IPS-NIHi11 (cell line): ENCODE measurements at regions not wholly inside any gene's neighbourhood (a gene's known extent, or its start where the extent isn't known, plus 50 kb on each side); places are given as distances from the start of the nearest gene placed in this dataset.
"Not testable (repeated sequence)": the region's sequence is repeated elsewhere in the genome, so short reads cannot be mapped to it uniquely, and the experiment has no call there.

Experiments
- DNase-seq: peaks from one replicate; pipeline ENCODE4 v3.0.0; 2012; ENCODE audit warnings: mixed read lengths, low spot score

DNA sequence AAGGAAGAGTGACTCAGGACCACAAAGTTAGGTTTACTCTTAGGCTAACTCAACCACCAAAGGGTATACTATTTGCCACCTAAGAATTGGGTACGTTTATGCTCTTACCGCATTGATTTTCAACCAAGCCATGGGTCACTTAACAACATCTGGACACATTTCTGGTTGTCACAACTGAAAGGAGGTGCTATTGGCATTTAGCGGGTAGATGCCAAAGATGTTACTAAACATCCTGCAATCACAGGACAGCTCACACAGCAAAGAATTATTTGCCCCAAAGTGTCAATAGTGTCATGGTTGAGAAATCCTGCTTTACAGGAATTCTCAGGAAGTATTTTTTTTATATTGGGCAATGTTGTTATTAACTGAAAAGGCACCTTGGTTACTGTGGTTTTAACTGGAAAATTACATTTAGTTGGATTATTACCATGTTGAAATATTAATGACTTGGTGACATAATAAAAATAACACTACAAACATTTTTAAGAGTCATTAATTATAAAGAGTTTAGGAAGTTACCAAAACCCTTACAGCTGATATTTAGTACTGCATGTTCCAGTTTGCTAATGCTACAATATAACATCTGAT, 185.0 kb upstream of the TMEM196 start:
- peak; percentile 12 for DNase-seq

GRCh38 chr7:19957664-19958063, 184.2 kb upstream of the TMEM196 start:
- no peak for DNase-seq

GRCh38 chr7:19954166-19954565, 180.7 kb upstream of the TMEM196 start:
- not testable (repeated sequence) for DNase-seq

DNA sequence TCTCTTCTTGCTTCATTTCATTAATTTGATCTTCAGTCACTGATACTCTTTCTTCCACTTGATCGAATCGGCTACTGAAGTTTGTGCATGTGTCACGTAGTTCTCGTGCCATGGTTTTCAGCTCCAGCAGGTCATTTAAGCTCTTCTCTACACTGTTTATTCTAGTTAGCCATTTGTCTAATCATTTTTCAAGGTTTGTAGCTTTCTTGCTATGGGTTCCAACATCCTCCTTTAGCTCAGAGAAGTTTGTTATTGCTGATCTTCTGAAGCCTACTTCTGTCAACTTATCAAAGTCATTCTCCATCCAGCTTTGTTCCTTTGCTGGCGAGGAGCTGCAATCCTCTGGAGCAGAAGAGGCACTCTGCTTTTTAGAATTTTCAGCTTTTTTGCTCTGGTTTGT, 180.0 kb upstream of the TMEM196 start:
- not testable (repeated sequence) for DNase-seq

- DNase-seq = no peak
Observed at GRCh38 chr7:19948160-19948559, 174.7 kb upstream of the TMEM196 start.

DNA sequence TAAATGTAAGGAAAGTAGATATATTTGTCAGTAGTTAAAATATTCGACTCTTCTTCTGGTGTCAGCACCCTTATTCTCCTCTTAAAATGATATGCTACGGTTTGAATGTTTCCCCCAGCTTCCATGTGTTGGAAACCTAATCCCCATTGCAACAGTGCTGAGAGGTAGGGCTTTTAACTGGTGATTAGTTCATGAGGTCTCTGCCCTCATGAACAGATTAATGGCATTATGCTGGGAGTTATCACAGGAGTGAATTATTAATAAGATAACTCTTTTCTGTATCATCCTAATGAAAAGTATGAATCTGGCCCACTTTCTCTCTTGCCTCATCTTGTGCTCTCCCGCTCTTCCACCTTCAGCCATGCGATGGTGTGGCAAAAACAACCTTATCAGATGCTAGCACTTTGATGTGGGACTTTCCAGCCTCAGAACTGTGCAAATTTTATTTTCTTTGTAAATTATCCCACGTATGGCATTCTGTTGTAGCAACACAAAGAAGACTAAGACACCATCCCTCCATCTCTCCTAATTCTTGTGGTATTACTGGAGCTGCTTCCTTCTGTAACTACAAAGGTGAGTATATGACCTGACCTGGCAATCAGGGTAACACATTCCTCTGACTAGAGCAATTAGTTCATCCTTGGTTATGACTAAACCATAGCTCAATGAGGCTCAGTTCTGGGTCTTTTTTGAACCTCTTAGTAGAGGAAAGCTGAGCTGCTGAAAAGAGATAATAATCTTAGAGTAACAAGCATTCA, 171.1 kb upstream of the TMEM196 start:
- DNase-seq = no peak

- no peak for DNase-seq
Observed at GRCh38 chr7:19939746-19940145, 166.3 kb upstream of the TMEM196 start.

- no peak for DNase-seq
Observed at GRCh38 chr7:19932549-19933249, 159.3 kb upstream of the TMEM196 start.

DNA sequence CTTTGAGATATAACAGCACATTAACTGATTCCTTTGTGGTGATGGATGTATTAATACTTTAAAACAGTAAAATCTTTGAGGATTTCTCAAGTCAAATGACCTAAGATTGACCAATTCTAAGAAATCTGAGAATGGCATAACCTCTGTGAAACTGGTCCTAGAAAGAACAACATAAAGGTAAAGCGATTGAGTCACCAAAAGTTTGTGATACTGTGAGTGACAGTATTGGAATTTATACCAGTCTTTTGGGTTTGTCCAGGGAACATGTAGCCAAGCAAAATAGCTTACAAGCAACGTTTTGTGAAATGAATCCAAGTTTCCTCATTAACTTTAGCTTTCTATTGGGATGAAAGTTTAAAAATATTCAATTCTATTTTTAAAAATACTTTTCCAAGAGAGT, 157.4 kb upstream of the TMEM196 start:
- no peak for DNase-seq

DNA sequence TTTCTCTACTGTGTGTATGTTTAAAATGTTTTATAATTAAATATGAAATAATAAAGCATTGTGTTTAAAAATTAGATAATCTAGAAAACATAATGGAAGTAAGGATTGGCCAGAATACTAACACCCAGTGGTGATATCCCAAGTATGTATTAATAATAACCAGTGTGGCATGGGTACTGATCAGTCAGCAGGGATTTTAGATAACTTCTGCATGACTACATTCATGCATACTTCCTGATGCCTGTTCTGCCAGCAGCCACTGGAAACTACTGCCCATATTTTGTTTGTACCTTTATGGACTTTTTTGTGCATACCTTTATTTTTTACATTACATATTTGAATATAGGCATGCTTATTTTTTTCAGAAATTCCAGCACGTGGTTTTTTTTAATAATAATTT, 156.6 kb upstream of the TMEM196 start:
- no peak for DNase-seq

GRCh38 chr7:19928247-19928646, 154.8 kb upstream of the TMEM196 start:
- DNase-seq = no peak

GRCh38 chr7:19920705-19921104, 147.3 kb upstream of the TMEM196 start:
- DNase-seq = peak; percentile 31

DNA sequence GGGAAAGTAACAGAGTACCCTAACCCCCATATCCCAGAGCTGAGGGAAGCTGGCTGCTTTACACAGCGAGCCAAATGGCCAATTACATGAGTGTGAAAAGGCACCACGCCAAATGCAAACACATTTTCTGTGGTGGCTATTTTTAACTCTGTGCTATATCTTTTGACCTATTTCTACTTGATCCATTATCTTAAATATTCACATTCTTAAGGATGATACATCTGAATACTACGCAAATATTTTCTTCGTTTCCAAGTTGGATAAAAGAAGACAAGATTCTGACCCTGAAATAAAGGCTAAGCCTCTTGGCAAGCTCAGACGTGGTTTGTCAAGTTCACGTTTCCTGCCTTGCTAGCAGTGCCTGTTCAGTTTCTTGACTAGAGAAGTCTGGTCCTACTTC, 146.7 kb upstream of the TMEM196 start:
- no peak for DNase-seq

DNA sequence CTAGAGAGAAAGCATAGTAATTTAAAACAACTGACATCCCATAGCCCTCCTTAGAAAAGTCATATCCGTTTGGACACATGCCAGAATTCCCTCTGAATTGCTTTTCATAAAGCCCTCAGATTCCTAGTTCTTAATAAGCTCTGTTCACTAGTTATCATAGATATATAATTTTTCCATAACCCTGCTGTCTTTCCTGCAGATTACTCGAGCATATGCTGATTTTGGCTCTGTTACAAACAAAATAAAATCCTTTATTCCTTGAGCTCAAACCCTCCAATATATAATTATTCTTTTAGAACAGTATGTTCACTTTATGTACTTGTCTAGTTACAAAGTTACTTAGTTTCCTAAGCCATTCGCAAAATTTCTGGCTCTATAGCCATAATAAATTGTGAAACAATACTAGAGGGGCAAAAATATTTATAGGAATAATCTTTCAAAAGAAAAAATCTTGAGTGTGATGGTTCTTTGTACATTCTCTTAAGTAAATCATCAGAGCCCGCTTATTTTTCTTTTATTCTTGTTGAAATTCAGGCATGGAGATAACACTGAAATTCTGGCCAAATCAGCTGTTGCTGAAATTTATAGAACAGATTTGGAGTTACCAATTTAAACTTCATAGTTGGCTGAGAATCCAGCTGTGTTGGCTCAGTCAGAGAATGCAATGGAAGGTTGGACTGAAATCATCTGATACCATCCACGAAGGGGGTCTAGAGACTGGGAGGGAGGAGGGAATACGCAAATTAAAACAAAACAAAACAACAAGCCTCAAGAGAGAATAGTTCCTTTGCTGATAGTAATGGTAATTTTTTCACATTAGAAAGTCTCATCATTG, 146.1 kb upstream of the TMEM196 start:
- no peak for DNase-seq

DNA sequence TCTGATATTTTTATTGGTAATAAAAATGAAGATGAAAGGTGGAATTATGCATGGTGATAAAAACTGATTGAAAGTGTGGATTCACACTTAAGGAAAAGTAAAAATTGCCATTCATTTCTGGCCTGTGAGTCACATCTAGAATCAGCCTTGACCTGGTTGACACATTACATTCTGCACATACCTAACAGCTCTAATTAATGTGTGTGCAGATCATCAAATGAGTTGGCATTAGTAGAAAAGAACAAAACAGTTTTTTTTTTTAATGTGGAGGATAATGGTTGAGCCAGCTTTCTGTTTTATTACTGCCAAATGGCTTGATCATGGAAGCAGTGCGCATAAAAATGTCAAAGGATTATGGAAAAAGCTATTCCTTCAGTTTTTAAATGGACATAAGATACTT, 142.6 kb upstream of the TMEM196 start:
- DNase-seq = no peak

- no peak for DNase-seq
Observed at GRCh38 chr7:19915596-19915995, 142.2 kb upstream of the TMEM196 start.

DNA sequence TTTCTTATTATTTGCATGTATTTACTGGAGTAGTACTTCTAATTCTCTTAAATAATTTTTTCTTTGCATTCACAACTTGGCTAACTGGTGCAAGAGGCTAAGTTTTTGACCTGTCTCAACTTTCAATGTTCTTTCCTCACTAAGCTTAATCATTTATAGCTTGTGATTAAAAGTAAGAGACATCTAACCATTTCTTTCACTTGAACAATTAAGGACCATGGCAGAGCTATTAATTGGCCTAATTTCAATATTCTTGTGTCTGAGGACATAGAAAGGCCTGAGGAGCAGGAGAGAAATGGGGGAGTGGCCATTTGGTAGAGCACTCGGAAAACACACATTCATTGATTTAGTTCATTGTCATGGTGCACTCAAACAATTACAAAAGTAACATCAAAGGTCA, 141.4 kb upstream of the TMEM196 start:
- DNase-seq = no peak

GRCh38 chr7:19900118-19900517, 126.7 kb upstream of the TMEM196 start:
- DNase-seq = no peak

- DNase-seq = no peak
Observed at GRCh38 chr7:19899529-19899928, 126.1 kb upstream of the TMEM196 start.

- not testable (repeated sequence) for DNase-seq
Observed at GRCh38 chr7:19882893-19883292, 109.5 kb upstream of the TMEM196 start.

- no peak for DNase-seq
Observed at GRCh38 chr7:19872094-19872493, 98.7 kb upstream of the TMEM196 start.

DNA sequence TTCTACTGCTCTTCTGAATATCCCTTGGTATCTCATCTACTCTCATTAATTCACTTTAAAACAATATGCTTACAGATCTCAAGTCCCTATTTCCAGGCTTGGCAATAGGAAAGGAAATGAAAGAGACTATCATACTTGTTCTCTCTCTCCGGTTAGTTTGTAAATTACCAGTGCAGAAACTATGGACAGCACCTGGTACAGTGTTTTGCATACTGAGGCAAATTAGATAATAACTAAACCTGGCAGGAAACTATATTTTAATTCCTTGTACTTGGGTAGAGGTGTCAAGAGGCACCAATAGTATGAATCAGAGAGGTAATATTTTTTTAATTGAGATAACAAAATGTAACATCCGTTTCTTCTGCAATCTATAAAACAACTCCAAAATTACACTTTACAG, 97.7 kb upstream of the TMEM196 start:
- no peak for DNase-seq
